GM23338 (cell line): ENCODE measurements at regions not wholly inside any gene's neighbourhood (a gene's known extent, or its start where the extent isn't known, plus 50 kb on each side); places are given as distances from the start of the nearest gene placed in this dataset.

Experiments
- ATAC-seq: fragments of 200-7000 bp; cut with Tn5 transposase; 3 replicates; pipeline ENCODE4 v1.9.1; 2020
- DNase-seq: peaks from one replicate; pipeline ENCODE4 v3.0.0-alpha.2; 2015; ENCODE audit warnings: low spot score
- H2AFZ ChIP-seq: fragments of 200-600 bp; sonication (generic); 2 replicates; pipeline ENCODE4 v1.8.0; 2016; ENCODE audit warnings: antibody characterized with exemption, mild to moderate bottlenecking, moderate library complexity
- H3F3A ChIP-seq: fragments of 200-600 bp; sonication (generic); replicated peaks from 2 replicates; pipeline ENCODE4 v1.8.0; 2017; ENCODE audit warnings: antibody characterized with exemption, mixed run types, low read depth
- H3K27ac ChIP-seq: fragments of 200-600 bp; sonication (generic); 2 replicates; pipeline ENCODE4 v1.6.1; 2016; ENCODE audit warnings: low read depth
- H3K27me3 ChIP-seq: fragments of 200-600 bp; sonication (generic); 2 replicates; pipeline ENCODE4 v1.8.0; 2016; ENCODE audit warnings: mild to moderate bottlenecking, mixed run types, moderate library complexity; ENCODE audit not compliant: insufficient read depth
- H3K36me3 ChIP-seq: fragments of 200-600 bp; sonication (generic); 2 replicates; pipeline ENCODE4 v1.8.0; 2016; ENCODE audit warnings: mild to moderate bottlenecking; ENCODE audit not compliant: insufficient read depth
- H3K4me1 ChIP-seq: fragments of 200-600 bp; sonication (generic); 2 replicates; pipeline ENCODE4 v1.8.0; 2016; ENCODE audit warnings: mild to moderate bottlenecking, moderate library complexity; ENCODE audit not compliant: insufficient read depth
- H3K4me2 ChIP-seq: fragments of 200-600 bp; sonication (generic); 2 replicates; pipeline ENCODE4 v1.7.1; 2017; ENCODE audit warnings: mixed run types
- H3K4me3 ChIP-seq: fragments of 200-600 bp; sonication (generic); 2 replicates; pipeline ENCODE4 v1.6.1; 2016; ENCODE audit warnings: mixed run types
- H3K79me2 ChIP-seq: fragments of 200-600 bp; sonication (generic); replicated peaks from 2 replicates; pipeline ENCODE4 v1.8.0; 2017; ENCODE audit warnings: mild to moderate bottlenecking; ENCODE audit not compliant: insufficient read depth
- H3K9me2 ChIP-seq: fragments of 200-600 bp; sonication (generic); 2 replicates; pipeline ENCODE4 v1.8.0; 2017; ENCODE audit not compliant: insufficient read depth
- H4K20me1 ChIP-seq: fragments of 200-600 bp; sonication (generic); replicated peaks from 2 replicates; pipeline ENCODE4 v1.8.0; 2017; ENCODE audit warnings: mild to moderate bottlenecking; ENCODE audit not compliant: insufficient read depth
- H3K27ac Mint-ChIP-seq: 2 replicates; pipeline ENCODE4 v1.8.0; 2020; ENCODE audit warnings: inconsistent platforms, mild to moderate bottlenecking, moderate library complexity, mixed read lengths
- H3K27me3 Mint-ChIP-seq: 3 replicates; pipeline ENCODE4 v1.8.0; 2022; ENCODE audit warnings: low read depth, mild to moderate bottlenecking, moderate library complexity, mixed read lengths, inconsistent platforms; ENCODE audit not compliant: insufficient read depth, poor library complexity
- H3K36me3 Mint-ChIP-seq: 3 replicates; pipeline ENCODE4 v1.8.0; 2021; ENCODE audit warnings: low read depth, mild to moderate bottlenecking, inconsistent platforms, moderate library complexity, mixed read lengths
- H3K4me1 Mint-ChIP-seq: 3 replicates; pipeline ENCODE4 v1.8.0; 2020; ENCODE audit warnings: mild to moderate bottlenecking, inconsistent platforms, mixed read lengths
- H3K4me3 Mint-ChIP-seq: 3 replicates; pipeline ENCODE4 v1.8.0; 2021; ENCODE audit warnings: moderate library complexity, mild to moderate bottlenecking, inconsistent platforms, mixed read lengths
- H3K9me3 Mint-ChIP-seq: 3 replicates; pipeline ENCODE4 v1.8.0; 2020; ENCODE audit warnings: moderate library complexity, mild to moderate bottlenecking, inconsistent platforms, mixed read lengths
- CTCF ChIP-seq, 2 experiments: fragments of 200-600 bp in 1 of 2; sonication (generic) in 1 of 2; conservative IDR thresholded peaks; 2 replicates each; pipeline versions ENCODE4 v1.5.1 to v1.6.1; 2016 to 2017; ENCODE audit warnings: antibody characterized with exemption in 2 of 2, low read depth in 2 of 2, mild to moderate bottlenecking in 2 of 2, moderate library complexity in 1 of 2
- JUNB ChIP-seq: IDR thresholded peaks from one replicate; pipeline ENCODE4 v1.6.1; 2016; ENCODE audit warnings: antibody characterized with exemption; ENCODE audit not compliant: unreplicated experiment
- NANOG ChIP-seq: IDR thresholded peaks from 2 replicates; pipeline ENCODE4 v1.6.1; 2016; ENCODE audit warnings: antibody characterized with exemption, borderline replicate concordance
- POLR2AphosphoS5 ChIP-seq: IDR thresholded peaks from 2 replicates; pipeline ENCODE4 v1.6.1; 2016; ENCODE audit warnings: antibody characterized with exemption, low read depth
- ZNF114 ChIP-seq: fragments of 250-450 bp; sonication (Bioruptor Pico); IDR thresholded peaks from 2 replicates; pipeline ENCODE4 v1.5.0; 2020; ENCODE audit warnings: mild to moderate bottlenecking, moderate library complexity
- ZNF462 ChIP-seq: fragments of 250-450 bp; sonication (Bioruptor Pico); IDR thresholded peaks from 2 replicates; pipeline ENCODE4 v1.5.0; 2020; ENCODE audit warnings: mild to moderate bottlenecking, moderate library complexity

- ATAC-seq (no peak), DNase-seq (no peak)
- no peak overlapping the region for H3K27ac Mint-ChIP-seq
- Histone ChIP-seq H3K27me3 (no peaks in the 10 kb centered on the region), H3K36me3 (no peaks in the 10 kb centered on the region), H3K4me3 (no peak overlapping the region), H3K79me2 (no peaks in the 10 kb centered on the region), H3K9me2 (peaks cover 6% of the 10 kb centered on the region; the same call in 1 of the 2 replicates), H3K27ac (no peak overlapping the region), H4K20me1 (no peaks in the 10 kb centered on the region), H3K4me1 (peaks cover 21% of the 10 kb centered on the region), H3F3A (no peaks in the 10 kb centered on the region), H2AFZ (no peak overlapping the region), H3K4me2 (no peak overlapping the region)
- peaks cover 2% of the 10 kb centered on the region for H3K27me3 Mint-ChIP-seq
- H3K36me3 Mint-ChIP-seq: 0 out of 3 replicates have a peak, but pooled peaks cover 4% of the 10 kb centered on the region
- TF ChIP-seq ZNF462 (CRISPR knock-in tag) (no peak), CTCF (conservative IDR thresholded peaks at IDR 0.05; ENCODE audit: low read depth in 2 of 2) (no peak), JUNB (no peak), NANOG (no peak), ZNF114 (no peak), POLR2AphosphoS5 (no peak)
- H3K9me3 Mint-ChIP-seq: peaks cover 2% of the 10 kb centered on the region
- peaks cover 30% of the 10 kb centered on the region for H3K4me1 Mint-ChIP-seq
- H3K4me3 Mint-ChIP-seq: no peak overlapping the region
Observed at GRCh38 chr14:89634037-89634436, 217.0 kb upstream of the FOXN3 start.
